ENCODE measurements at regions not wholly inside any gene's neighbourhood (a gene's known extent, or its start where the extent isn't known, plus 50 kb on each side); places are given as distances from the start of the nearest gene placed in this dataset.

DNA sequence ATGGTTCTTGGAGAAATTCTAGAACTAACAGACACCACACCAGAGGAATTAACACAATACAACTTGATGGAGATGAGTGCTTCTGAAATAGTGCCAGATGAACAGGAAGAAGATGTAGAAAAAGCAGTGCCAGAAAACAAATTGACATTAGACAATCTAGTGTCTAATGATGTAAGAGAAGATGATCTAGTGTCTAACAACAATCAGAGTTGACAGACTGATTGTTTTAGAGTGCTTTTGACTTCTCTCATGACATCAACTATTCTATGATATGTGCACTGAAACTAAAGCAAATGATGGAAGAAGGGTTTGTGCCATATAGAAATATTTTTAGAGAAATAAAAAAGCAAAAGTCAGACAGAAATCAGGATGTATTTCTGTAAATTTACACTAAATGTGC is 646.1 kb upstream of the KIF2B start:
- no peak for DNase-seq (ENCODE audit: low read depth, low spot score)

DNA sequence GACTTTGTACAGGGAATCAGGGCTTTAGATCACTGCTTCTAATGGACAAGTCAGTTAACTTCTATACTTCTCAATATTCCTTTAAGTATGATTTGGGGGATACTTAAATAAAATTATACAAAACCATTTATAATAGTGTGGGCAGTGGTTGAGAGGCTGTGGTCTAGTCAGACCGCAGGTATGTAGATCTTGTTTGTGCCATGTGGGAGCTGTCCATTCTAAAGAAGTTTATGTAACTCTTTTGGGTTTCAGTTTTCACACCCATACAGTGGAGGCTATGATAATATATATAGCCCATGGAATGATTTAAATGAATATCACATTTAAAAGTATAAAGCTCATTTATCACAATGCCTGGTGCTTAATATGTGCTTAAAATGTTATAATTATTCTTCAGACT is 654.3 kb upstream of the KIF2B start:
- no peak for DNase-seq (ENCODE audit: low read depth, low spot score)

- no peak for DNase-seq (ENCODE audit: low read depth, low spot score)
Measured at GRCh38 chr17:53166731-53167130, 656.0 kb upstream of the KIF2B start.

GRCh38 chr17:53150101-53150698 is 672.5 kb upstream of the KIF2B start:
- peak; percentile 0 for DNase-seq (ENCODE audit: low read depth, low spot score)

- DNase-seq (ENCODE audit: low read depth, low spot score), result no peak
Measured at GRCh38 chr17:53149316-53149715, 673.4 kb upstream of the KIF2B start.

DNA sequence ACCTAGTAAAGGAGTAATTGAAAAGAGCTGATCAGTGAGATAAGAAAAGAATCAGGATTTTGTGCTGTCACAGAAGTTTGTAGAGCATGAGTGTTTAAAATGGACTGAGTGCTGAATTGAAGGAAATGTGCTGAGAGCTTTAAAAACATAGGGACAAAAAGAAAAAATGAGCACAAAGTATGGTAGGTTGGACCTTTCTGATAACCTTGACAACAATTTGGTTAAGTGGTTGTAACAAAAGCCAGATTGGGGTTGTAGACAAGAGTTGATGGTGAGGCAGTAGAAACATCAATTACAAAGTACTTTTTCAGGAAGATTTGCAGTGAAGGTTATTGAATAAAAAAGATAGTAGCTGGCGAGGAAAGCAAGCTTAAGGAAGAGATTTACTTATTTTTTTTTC is 674.7 kb upstream of the KIF2B start:
- no peak for DNase-seq (ENCODE audit: low read depth, low spot score)

DNA sequence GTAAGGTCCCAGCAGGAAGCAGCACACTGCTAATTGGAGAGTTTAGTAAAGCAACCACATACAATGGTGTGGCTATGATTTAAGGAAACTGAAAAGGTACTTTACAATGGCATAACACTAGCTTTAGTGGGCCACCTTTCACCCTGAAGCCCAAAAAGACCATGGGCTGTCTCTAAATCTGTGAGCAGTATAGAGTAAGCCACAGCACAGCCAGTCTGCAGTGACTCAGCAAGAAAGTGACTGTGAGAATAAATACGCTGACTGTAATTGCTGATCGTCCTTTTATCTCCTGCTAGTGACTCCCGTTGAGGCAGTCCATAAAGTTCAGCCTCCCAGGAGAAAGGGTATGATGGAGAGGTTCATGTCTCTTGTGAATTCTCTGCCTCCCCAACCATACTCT is 679.8 kb upstream of the KIF2B start:
- peak; percentile 3 for DNase-seq (ENCODE audit: low read depth, low spot score)

DNA sequence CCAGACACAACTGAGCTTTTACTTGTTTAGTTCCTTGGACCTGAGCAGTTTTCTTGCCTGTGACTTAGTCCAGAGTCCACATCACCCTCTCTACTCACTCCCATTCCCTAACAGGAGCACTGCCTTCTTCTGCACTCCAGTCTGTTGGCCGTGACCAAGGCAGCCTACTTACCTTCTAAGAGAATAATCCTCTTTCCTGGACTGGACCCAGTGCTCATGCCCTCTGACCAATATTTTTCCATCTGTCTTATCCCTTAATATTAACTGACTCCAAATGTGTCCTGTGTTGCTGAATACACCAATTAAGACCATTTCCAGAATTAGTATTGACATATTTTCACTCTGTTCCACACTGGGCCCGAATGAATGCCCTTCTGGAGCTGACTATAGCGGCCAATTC is 681.0 kb upstream of the KIF2B start:
- no peak for DNase-seq (ENCODE audit: low read depth, low spot score)

GRCh38 chr17:53141280-53141679 is 681.4 kb upstream of the KIF2B start:
- DNase-seq (ENCODE audit: low read depth, low spot score), result no peak

DNA sequence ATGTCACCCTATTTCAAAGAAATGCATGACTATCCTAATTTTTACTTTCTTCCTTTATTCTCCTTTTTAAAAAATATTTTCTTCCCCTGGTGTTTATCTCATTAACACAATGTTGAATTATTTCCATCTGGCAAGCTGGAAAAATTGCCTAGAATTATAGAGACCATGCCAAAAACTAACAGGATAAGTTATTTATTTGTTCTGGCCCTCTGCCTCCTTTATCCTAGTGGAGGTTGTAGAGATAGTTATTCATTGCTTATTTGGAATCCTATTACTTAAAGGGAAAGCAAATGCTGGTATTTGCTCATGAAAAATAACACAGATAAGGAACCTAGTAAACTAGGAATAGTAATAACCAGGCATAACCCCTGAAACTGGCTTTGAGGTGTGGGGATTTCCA is 684.9 kb upstream of the KIF2B start:
- DNase-seq (ENCODE audit: low read depth, low spot score), result no peak

DNA sequence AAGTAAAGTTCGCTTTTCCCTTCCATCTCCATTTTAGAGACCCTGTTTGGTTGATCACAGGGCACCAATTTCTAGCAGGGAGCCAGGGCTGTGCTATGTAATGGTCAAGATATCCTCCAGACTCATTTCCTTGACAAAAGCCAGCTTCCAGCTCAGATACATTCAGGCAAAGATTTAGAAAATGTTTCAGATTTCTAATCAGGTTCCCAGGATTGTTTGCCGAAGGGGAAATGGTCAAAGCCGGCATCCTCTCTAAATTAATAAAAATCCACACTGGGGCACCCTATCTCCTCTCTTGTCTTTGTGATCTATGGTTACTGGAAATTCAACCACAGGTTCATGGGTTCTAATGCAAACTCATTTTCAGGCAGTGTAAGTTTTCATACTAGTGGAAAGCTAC is 686.8 kb upstream of the KIF2B start:
- no peak for DNase-seq (ENCODE audit: low read depth, low spot score)

DNA sequence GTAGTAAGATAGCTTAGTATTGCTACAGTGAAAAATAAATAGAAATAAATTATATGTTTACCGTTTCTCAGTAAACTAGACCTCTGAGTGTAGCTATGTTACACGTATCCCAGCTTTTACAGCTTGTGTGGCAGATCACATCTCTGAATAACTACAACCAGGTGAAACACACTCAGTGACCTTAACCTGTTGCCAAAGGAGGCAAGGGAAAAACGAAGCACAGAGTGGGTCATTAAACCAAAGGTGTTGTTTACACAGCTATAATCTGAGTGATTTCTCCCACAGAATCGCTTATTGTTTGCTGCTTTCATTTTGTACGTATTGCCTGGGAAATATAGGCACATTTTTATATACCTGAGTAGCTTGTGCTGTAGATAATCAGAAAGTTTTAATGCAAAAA is 688.2 kb upstream of the KIF2B start:
- no peak for DNase-seq (ENCODE audit: low read depth, low spot score)

DNA sequence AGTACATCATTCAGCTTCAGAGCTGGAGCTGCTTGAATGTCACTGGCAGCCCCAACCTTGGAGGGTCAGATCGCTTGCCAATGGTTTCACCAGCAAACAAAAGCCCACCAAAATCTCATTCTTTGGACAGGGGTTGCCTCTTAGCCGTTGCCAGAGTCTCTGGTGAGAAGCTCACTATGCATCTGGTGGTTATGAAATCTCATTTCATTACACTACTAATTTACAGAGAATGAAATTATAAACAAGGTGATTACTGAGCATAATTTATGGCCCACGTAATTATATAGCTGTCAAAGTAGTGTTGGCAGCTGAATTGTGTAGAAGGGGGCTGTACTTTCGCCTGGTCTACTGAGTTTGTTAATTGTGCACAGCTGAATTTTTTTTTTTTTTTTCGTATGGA is 688.9 kb upstream of the KIF2B start:
- no peak for DNase-seq (ENCODE audit: low read depth, low spot score)

DNA sequence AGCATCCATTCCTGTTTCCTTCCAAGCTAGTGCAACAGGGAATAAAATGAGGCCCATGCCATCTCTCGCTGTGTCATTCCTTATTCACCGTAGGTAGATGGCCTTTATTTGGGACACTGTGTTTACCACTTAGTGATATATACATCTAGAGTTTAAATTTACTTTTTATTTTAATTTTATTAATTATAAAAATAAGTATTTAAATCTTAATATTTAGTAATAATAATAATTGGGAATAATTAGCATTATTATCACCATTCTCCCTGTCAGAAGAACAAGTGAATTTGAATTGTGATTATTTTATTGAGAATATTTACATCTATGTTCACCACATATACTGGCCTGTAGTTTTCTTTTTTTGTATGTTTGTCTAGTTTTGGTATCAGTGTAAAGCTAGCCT is 692.9 kb upstream of the KIF2B start:
- no peak for DNase-seq (ENCODE audit: low read depth, low spot score)

GRCh38 chr17:53127331-53127730 is 695.4 kb upstream of the KIF2B start:
- no peak for DNase-seq (ENCODE audit: low read depth, low spot score)

GRCh38 chr17:53122966-53123365 is 699.8 kb upstream of the KIF2B start:
- no peak for DNase-seq (ENCODE audit: low read depth, low spot score)

- no peak for DNase-seq (ENCODE audit: low read depth, low spot score)
Measured at GRCh38 chr17:53119773-53120172, 703.0 kb upstream of the KIF2B start.

DNA sequence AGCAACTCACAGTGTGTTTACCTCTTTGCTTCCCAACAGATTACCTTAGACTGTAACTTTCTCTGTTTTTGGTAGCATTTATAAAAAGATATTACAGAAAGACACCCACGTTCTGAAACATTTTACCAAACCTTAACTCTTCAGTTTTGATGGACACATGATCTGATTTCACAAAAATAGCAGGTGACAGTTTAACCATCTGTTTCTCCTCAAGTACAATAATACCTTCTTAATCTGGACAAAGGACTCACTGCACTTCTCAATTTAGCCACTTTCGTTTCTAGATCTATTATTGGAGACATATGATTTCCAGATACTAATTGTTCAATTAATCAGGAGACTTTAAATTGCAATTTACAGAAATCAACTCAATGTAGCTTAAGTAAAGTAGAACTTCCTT is 703.8 kb upstream of the KIF2B start:
- DNase-seq (ENCODE audit: low read depth, low spot score), result no peak

- no peak for DNase-seq (ENCODE audit: low read depth, low spot score)
Measured at GRCh38 chr17:53106886-53107285, 715.8 kb upstream of the KIF2B start.

GRCh38 chr17:53101706-53102105 is 721.0 kb upstream of the KIF2B start:
- DNase-seq (ENCODE audit: low read depth, low spot score), result no peak

- DNase-seq (ENCODE audit: low read depth, low spot score), result no peak
Measured at GRCh38 chr17:53100126-53100525, 722.6 kb upstream of the KIF2B start.

DNA sequence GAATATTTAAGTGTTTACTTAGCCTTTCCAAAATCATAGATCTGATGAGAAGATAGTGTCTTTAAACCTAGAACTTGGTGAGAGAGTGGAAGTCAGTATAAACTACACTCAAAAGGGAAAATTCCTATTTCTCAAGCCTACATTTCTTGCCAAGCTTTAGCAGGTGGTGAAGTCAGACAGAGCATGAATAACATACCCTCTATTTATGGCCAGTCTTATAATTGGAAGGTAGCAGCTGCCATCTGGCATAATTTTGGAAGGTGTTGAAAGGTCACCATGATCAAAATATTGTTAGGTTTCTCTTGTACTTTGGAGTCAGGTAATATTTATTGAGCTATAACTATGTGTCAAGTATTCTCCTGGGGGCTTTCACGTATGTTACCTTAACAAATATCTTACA is 729.3 kb upstream of the KIF2B start:
- DNase-seq (ENCODE audit: low read depth, low spot score), result no peak

DNA sequence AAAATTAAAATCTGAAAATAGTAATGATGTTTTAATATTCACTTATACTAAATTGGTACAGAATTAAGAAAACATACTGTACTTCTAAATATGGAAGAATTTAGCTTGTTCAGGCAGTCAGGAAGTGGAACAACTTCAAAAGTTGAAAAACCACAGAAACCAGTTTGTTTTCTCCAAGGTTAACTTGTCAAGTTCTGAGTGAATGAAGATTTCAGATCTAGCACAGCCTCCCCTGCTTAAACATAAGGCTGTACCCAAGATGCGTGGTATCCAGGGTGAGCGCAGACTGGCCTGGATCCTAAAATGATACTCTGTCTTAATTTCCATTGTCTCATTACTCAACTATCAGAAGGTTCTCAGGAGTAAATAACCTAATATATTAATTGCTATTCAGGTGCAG is 730.7 kb upstream of the KIF2B start:
- DNase-seq (ENCODE audit: low read depth, low spot score), result no peak

DNA sequence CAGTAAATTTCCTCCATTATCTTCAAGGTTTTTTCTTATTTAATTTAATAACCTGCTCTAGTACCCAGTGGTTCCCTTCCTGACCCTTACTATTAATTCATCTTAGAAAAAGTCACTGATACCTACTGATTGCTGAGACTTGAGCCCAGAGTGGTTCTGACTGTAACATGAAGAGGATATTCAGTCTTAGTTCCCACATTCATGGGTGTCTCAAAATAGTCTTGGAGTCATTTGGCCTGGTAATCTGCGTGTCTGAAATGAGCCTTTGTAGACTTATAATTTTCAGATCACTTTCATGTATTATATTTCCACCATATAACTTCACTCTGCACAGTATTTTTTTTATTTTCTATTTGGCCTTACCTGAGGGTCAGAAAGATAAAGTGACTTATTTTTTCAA is 732.0 kb upstream of the KIF2B start:
- no peak for DNase-seq (ENCODE audit: low read depth, low spot score)

DNA sequence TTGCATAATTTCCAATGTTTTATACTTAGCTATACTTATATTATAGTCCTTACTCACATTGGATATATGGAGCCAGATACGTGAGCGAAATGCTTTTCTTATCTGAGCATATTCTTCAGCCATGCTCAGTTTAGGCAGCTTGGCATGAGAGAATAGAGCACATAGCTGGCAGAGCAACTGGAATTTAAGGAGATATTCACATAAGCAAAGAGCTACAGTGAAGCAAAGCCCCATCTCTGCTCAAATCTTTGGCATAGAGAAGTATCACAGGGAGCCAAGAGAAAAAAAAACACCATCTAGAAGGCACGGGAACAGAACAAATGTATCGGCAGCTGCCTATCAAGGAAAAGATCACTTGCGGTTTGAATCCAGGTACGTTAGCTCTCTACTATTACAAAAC is 734.2 kb upstream of the KIF2B start:
- DNase-seq (ENCODE audit: low read depth, low spot score), result no peak

Data from astrocyte of the hippocampus (primary cell).